ENCODE measurements at regions not wholly inside any gene's neighbourhood (a gene's known extent, or its start where the extent isn't known, plus 50 kb on each side); places are given as distances from the start of the nearest gene placed in this dataset.
"Not testable (repeated sequence)": the region's sequence is repeated elsewhere in the genome, so short reads cannot be mapped to it uniquely, and the experiment has no call there.

DNA sequence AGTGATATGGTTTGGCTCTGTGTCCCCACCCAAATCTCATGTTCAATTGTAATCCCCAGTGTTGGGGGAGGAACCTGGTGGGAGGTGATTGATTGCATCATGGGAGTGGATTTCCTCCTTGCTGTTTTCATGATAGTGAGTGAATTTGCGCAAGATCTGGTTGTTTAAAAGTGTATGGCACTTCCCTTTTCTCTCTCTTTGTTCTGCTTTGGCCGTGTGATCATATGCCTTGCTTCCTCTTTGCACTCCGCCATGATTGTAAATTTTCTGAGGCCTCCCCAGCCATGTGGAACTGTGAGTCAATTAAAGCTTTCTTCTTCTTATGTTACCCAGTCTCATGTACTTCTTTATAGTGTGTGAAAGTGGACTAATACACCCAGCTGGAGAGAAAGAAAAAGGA is 113.0 kb upstream of the AADAT start:
- H3K4me3 ChIP-seq (replicated peaks; ENCODE audit: low read depth, low read length), result no peak overlapping the region
- TF ChIP-seq CTCF (IDR thresholded peaks at IDR 0.05; ENCODE audit: low read depth, low read length, missing control alignments), result no peak
- no peak for DNase-seq (ENCODE audit: extremely low read depth, low read depth)

DNA sequence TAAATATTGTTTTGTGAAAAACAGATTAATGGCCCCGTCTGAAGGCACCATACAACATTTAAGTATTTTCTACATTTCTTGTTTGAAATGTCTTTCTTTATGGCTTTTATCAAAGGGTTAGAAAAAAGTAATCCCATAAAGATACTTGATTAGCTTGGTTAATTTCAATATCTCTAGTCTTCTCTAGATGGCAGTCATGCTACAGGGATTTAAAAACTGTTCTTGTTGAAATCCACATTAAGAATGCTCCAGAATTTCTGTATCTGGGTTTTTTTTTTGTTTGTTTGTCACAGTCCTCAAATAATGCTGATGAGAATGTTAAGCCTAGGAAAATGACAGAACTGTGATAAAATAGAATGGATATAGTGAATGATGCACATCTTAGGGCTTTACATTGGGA is 109.0 kb upstream of the AADAT start:
- DNase-seq (ENCODE audit: extremely low read depth, low read depth), result no peak
- no peak for TF ChIP-seq CTCF (IDR thresholded peaks at IDR 0.05; ENCODE audit: low read depth, low read length, missing control alignments)
- H3K4me3 ChIP-seq (replicated peaks; ENCODE audit: low read depth, low read length), result no peak overlapping the region

DNA sequence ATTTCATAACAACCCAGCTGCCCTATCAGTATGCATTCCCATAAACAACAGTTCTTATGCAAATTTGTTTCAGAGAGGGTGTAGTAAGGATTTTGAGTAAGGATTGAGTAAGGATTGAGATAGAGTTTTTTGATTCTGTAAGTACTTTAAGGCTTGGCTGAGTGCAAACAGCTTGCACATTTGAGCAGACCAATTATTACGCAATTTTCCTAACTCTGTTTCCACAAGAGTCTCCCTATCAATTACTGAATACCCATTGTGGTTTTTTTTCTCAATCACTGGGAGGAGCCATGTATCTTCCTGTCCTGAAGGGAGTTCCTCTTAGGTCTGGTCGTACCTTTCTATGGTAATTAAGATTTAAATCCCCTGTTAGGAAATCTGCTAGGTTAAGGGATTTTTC is 105.0 kb upstream of the AADAT start:
- not testable (repeated sequence) for DNase-seq (ENCODE audit: extremely low read depth, low read depth); H3K4me3 ChIP-seq (replicated peaks; ENCODE audit: low read depth, low read length)

- no peak for DNase-seq (ENCODE audit: extremely low read depth, low read depth)
- no peak overlapping the region for H3K4me3 ChIP-seq (replicated peaks; ENCODE audit: low read depth, low read length)
- no peak for TF ChIP-seq CTCF (IDR thresholded peaks at IDR 0.05; ENCODE audit: low read depth, low read length, missing control alignments)
Observed at GRCh38 chr4:170193496-170193895, 103.7 kb upstream of the AADAT start.

GRCh38 chr4:170190265-170190664 is 100.5 kb upstream of the AADAT start:
- DNase-seq (ENCODE audit: extremely low read depth, low read depth), result no peak
- no peak for TF ChIP-seq CTCF (IDR thresholded peaks at IDR 0.05; ENCODE audit: low read depth, low read length, missing control alignments)
- H3K4me3 ChIP-seq (replicated peaks; ENCODE audit: low read depth, low read length), result no peak overlapping the region

DNA sequence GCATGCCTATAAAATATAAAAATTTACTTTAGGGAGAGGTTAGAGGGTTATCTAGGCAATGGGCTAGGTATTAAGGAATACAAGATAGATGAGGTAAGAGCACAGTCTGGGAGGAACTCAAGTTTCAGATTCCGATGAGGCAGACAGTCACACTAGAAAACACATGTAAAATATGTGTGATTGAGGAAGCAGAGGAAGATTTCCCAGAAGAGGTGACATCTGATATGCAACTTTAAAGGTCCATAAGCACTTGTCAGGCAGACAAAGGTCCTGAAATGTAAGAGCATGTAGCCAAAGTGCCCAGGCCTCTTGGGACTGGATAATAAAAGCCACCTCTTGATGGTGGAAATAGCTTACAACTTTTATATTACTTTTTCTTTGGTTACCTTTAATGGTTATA is 81.1 kb upstream of the AADAT start:
- no peak for TF ChIP-seq CTCF (IDR thresholded peaks at IDR 0.05; ENCODE audit: low read depth, low read length, missing control alignments)
- DNase-seq (ENCODE audit: extremely low read depth, low read depth), result no peak
- no peak overlapping the region for H3K4me3 ChIP-seq (replicated peaks; ENCODE audit: low read depth, low read length)

DNA sequence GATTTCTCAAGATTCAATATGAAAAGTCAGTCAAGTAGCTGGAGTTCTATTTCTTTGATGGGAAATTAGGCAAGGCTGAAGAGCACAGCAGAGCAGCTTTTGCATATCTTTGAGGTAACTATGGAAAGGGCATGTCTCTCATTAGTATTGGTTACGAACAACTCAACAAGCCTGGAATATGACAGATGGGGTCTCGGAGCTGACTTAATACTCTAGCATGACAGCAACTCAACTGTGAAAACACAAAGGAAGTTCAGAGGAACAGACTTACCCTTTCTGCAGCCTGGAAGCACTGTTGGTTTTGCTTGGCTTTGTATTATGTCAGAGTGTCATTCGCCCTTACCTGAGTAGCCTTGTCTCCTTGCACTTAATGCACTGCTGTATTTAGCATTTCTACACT is 79.9 kb upstream of the AADAT start:
- TF ChIP-seq CTCF (IDR thresholded peaks at IDR 0.05; ENCODE audit: low read depth, low read length, missing control alignments), result no peak
- DNase-seq (ENCODE audit: extremely low read depth, low read depth), result no peak

More for the DNA sequence above, 79.9 kb upstream of the AADAT start:
- H3K4me3 ChIP-seq (replicated peaks; ENCODE audit: low read depth, low read length), result no peak overlapping the region

All from HFF-Myc (cell line).